HG03039 (cell line): ENCODE measurements at regions not wholly inside any gene's neighbourhood (a gene's known extent, or its start where the extent isn't known, plus 50 kb on each side); places are given as distances from the start of the nearest gene placed in this dataset.

ENCODE experiments used
- ATAC-seq: cut with Tn5 transposase; IDR thresholded peaks from one replicate; pipeline ENCODE4 v1.9.1; 2021; ENCODE audit warnings: mild to moderate bottlenecking, moderate library complexity; ENCODE audit not compliant: unreplicated experiment

- no peak for ATAC-seq
Measured at GRCh38 chr4:123869286-123870215, 473.0 kb downstream of the SPRY1 start.

- ATAC-seq = no peak
Measured at GRCh38 chr4:123870216-123870876, 473.8 kb downstream of the SPRY1 start.

- ATAC-seq = no peak
Measured at GRCh38 chr4:123871341-123871740, 474.7 kb downstream of the SPRY1 start.

DNA sequence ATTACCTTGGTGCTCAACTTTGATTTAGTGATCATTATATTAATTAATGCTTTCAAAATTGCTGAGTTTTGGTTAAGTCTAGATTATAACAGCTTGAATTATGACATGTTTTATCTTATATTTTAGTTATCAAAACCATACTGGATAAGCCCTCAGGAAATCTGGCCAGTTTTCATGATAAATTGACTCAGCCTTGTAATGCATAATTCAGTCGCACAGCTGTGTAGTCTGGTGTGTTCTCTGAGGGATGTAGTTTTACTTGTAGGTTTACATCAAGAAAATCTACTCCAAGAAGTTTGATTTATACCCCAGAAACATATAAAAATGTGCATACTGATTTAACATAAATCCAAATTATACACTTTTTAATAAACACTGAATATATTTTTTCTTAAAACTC lies 477.5 kb downstream of the SPRY1 start:
- no peak for ATAC-seq

DNA sequence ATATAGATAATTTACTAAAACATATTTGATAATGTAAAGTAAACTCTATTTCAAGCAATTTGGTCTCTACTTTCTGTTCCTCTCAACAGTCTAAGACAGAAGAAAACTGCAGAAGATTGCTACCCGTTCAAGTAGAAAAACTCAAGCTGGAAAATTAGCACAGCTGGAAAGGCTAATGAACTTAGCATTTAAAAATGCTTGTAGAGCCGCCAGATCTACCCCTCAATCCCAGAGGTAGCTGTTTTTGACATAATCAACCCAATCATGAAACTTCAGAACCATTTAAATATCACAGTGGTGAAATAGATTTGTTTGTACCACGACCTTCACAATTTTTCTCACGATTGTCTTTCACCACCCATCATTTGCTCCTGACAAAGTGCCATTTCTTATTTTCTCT lies 479.5 kb downstream of the SPRY1 start:
- ATAC-seq = no peak

DNA sequence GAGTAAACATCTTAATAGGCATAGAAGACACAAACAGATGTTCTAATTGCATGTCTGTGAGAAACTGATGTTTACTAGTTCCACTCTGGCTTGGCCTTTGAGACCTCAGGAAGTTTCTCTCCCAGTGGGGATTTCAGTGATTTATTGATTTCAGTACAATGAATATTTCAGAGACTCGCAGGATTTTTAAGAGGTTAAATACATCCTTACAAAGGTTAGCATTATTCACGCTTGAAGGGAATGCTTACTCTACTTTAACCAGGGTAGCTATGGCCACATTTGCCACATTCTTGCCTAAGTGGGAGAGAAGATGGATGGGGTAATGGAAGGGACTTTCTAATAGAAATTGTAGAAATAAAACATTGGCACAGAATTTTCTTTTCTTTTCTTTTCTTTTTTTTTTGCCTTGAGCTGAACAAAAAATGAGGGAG lies 480.1 kb downstream of the SPRY1 start:
- ATAC-seq = no peak

DNA sequence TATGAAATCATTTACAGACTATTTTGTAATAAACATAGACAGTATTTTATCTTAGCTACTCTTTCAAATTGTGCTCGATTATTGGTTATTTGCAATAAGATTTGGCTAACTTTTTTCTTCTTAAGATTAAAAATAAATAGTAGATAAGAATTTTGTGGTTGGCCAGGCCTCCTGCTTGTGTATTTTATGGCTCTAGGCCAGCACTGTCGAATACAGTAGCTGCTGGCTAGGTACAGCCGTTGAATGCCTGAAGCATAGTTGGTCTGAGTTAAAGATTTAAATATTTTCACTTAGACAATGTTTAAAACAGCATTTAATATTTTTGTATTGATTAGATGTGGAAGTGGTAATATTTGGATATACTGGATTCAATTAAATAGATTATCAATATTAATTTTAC lies 481.0 kb downstream of the SPRY1 start:
- no peak for ATAC-seq

- no peak for ATAC-seq
Measured at GRCh38 chr4:123878976-123879375, 482.4 kb downstream of the SPRY1 start.

- ATAC-seq = no peak
Measured at GRCh38 chr4:123880631-123881030, 484.0 kb downstream of the SPRY1 start.

DNA sequence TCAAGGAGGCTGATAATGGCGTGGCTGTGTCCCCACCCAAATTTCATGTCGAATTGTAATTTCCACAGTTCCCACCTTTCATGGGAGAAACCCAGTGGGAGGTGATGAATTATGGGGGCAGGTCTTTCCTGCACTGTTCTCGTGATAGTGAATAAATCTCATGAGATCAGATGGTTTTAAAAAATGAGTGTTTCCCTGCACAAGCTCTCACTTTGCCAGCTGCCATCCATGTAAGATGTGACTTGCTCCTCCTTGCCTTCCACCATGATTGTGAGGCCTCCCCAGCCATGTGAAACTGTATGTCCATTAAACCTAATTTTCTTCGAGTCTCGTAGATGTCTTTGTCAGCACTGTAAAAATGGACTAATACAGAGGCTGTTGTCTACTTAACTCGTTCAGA lies 488.3 kb downstream of the SPRY1 start:
- no peak for ATAC-seq

GRCh38 chr4:123889507-123889906 lies 492.9 kb downstream of the SPRY1 start:
- no peak for ATAC-seq

DNA sequence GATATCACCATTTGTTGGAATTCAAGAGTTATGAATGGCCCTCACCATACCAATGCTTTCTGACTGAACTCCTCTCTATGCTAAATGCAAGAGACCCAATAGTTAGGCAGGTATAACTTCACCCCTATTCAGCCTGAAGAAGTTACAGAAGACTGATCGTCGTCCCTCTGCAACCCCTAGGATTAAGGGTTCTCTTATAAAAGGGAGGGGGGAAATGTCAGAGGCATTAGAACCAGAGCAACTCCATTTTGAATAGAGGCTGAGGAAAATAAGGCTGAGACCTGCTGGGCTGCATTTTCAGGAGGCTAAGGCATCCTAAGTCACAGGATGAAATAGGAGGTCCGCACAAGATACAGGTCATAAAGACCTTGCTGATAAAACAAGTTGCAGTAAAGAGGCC lies 494.3 kb downstream of the SPRY1 start:
- ATAC-seq = no peak

GRCh38 chr4:123891881-123892280 lies 495.3 kb downstream of the SPRY1 start:
- ATAC-seq = no peak

DNA sequence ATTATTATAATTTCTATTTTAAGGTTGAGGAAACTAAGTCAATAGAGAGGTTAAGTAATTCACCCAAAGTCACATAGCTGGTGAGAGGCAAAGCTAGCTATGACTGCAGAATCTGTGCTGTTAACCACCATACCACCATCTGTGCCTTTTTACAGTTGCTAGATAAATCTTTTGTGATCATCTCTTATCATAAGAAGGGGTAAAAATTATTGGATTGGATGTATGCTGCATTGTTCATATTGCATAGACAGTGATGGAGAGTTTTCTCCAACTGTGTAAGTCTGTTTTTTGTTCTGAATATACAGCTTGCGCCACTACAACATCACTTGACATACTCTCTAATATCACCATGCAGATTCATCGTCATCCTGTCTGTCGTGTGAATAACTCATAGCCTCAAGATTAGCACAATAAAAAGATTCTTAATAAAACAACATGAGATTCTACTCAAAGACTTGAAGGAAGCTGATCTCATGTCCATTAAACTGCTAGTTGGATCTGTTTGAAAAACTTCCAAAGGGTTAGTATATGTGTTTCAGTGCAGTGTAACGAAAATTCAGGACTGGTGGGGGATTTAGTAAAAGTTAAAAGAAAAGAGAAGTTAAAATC lies 495.9 kb downstream of the SPRY1 start:
- no peak for ATAC-seq

DNA sequence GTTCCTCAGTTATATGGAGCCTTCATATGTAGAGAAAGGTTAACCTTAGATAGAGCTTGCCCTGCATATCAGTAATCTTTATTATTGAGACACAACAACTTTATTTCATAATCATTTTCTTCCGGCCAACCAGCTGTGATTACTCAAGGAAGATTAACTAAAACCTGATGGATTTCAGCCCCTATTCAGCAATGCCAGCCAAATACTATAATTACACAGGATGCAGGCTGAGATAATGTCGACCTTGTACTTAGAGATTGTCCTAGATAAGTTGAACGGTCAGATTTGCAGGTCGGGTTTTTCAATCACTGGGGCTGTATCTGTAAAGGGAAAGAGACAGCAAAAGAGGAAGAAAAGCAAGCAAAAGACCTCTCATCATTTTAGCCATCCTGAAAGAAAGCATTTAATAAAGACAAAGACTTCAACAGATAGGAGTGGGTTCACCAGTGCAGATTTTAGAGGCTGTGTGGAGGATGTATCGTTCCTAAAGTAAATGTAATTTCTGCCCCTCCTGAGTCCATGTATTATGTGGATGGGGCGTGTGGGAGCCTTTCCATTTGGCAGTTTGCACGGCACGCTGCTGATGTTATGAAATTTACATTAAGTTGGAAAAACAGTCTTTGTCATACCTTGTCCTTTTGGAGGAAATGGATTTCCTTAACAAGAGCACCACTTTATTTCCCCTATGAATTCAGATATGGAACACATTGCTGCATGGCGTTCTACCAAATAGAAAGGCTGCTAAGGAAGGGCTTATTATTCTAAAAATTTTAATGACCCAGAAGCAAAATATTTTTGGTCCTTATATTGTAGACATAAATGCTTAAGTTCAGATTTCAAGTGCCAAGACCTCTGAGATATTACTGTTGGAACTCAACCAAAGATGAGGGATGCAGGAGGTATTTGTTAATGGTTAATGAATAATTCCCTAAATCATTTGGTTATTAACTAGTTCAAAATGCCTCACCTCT lies 496.7 kb downstream of the SPRY1 start:
- ATAC-seq = no peak

- no peak for ATAC-seq
Measured at GRCh38 chr4:123896446-123897071, 500.0 kb downstream of the SPRY1 start.

GRCh38 chr4:123898946-123899666 lies 502.5 kb downstream of the SPRY1 start:
- no peak for ATAC-seq

GRCh38 chr4:123904882-123905281 lies 508.3 kb downstream of the SPRY1 start:
- no peak for ATAC-seq

DNA sequence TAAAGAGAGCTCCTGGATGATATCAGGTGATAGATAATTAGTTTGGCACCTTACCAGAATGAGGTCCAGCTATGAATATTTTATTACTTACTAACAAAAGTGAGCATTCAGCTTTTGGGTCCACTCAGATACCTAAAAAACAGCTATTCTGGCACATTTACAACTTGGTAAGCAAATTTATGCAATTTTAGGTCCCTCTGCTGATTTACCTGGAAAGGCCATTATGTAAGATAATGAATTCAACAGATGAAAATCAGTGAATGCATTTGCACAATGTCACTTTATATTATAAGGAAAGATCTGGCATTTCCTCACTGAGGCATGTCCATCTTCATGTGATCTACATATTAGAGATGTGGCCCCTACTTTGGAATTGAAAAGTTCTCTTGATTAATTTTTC lies 517.0 kb downstream of the SPRY1 start:
- no peak for ATAC-seq

DNA sequence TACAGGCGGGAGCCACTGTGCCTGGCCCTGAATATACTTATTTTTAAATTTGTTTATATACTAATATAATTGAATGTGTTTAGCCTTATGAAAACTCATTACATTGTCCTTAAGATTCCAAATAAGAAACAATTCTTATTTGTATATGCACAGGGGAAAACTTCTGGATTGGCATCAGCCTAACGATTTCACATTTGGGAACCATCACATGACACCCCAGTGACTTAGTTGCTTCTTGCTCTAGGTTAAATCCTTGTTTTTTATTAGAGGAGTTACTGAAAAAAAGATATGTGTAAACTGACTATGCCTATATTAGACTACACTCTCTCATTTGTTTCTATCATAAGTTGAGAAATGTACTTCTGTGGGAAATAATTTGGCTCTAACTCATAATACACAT lies 520.2 kb downstream of the SPRY1 start:
- ATAC-seq = no peak
